Gastroesophageal sphincter (tissue), 4 donors: ENCODE measurements at regions not wholly inside any gene's neighbourhood (a gene's known extent, or its start where the extent isn't known, plus 50 kb on each side); places are given as distances from the start of the nearest gene placed in this dataset.

Experiments
- ATAC-seq: fragments of 150-250 bp; one replicate; pipeline ENCODE4 v1.9.1; 2016; ENCODE audit warnings: mild to moderate bottlenecking, moderate library complexity
- H3K27ac ChIP-seq, 4 donors: fragments of 200-600 bp; sonication (generic) in 3 of 4; 1 replicate in 3 of 4; 2 replicates in 1 of 4; pipeline ENCODE4 v1.5.1; 2016 to 2019
- H3K27me3 ChIP-seq: fragments of 200-600 bp; sonication (generic); one replicate; pipeline ENCODE4 v1.5.1; 2019
- H3K36me3 ChIP-seq, 2 donors: fragments of 200-600 bp; sonication (generic); one replicate each; pipeline ENCODE4 v1.5.1; 2019; ENCODE audit warnings: control low read depth in 1 of 2
- H3K4me1 ChIP-seq, 3 donors: fragments of 200-600 bp; sonication (generic); 1 replicate in 2 of 3; 2 replicates in 1 of 3; pipeline ENCODE4 v1.5.1; 2016 to 2019; ENCODE audit warnings: control low read depth in 2 of 3
- H3K4me3 ChIP-seq, 2 donors: fragments of 200-600 bp; sonication (generic); one replicate each; pipeline ENCODE4 v1.5.1; 2019; ENCODE audit warnings: mild to moderate bottlenecking in 1 of 2, moderate library complexity in 1 of 2
- H3K9me3 ChIP-seq, 3 donors: fragments of 200-600 bp; sonication (generic); one replicate each; pipeline ENCODE4 v1.5.1; 2017 to 2019; ENCODE audit warnings: control low read depth in 2 of 3
- CTCF ChIP-seq, 4 experiments: fragments of 200-600 bp in 2 of 4; fragments of 450-650 bp in 2 of 4; sonication (generic) in 1 of 4; IDR thresholded peaks; one replicate each; pipeline ENCODE4 v1.5.1; 2017 to 2019; ENCODE audit warnings: antibody characterized with exemption in 4 of 4, mild to moderate bottlenecking in 2 of 4, moderate library complexity in 2 of 4
- EP300 ChIP-seq: sonication (generic); formaldehyde crosslinking; IDR thresholded peaks from one replicate; pipeline ENCODE4 v1.6.1; 2017; ENCODE audit warnings: antibody characterized with exemption, mild to moderate bottlenecking
- POLR2A ChIP-seq, 2 donors: fragments of 450-650 bp; IDR thresholded peaks; one replicate each; pipeline ENCODE4 v1.6.1; 2017; ENCODE audit warnings: antibody characterized with exemption in 2 of 2, mild to moderate bottlenecking in 2 of 2, moderate library complexity in 1 of 2
- POLR2AphosphoS5 ChIP-seq: sonication (generic); formaldehyde crosslinking; IDR thresholded peaks from one replicate; pipeline ENCODE4 v1.6.1; 2017; ENCODE audit warnings: antibody characterized with exemption
- WGBS, 2 donors: methylation state at CpG; one replicate each; pipeline ENCODE4 v1.1.5; 2018; ENCODE audit warnings: low coverage in 1 of 2; 5-methylcytosine and 5-hydroxymethylcytosine counted together

- no peak for TF ChIP-seq EP300
- TF ChIP-seq POLR2A (IDR thresholded peaks at IDR 0.05): no peak
- no peak for TF ChIP-seq CTCF (IDR thresholded peaks at IDR 0.05)
- TF ChIP-seq POLR2AphosphoS5: no peak
- ATAC-seq: no peak
- Histone ChIP-seq H3K4me1 (peaks cover 0 to 18% (median 0%) of the 10 kb centered on the region in 3 donors), H3K36me3 (no peaks in the 10 kb centered on the region), H3K9me3 (no peaks in the 10 kb centered on the region), H3K27me3 (no peaks in the 10 kb centered on the region), H3K27ac (peak overlapping the region in 1 of 4 donors; percentile 68), H3K4me3 (no peak overlapping the region)
- 92 to 94% methylated on average over 3 to 5 of the region's 5 CpGs for WGBS, 2 donors
Observed at GRCh38 chr7:46738796-46739195, 817.7 kb upstream of the IGFBP3 start.

- Histone ChIP-seq H3K27me3 (no peaks in the 10 kb centered on the region), H3K27ac (no peak overlapping the region), H3K9me3 (no peaks in the 10 kb centered on the region), H3K4me3 (no peak overlapping the region), H3K36me3 (no peaks in the 10 kb centered on the region), H3K4me1 (peaks cover 0 to 18% (median 0%) of the 10 kb centered on the region in 3 donors)
- ATAC-seq: no peak
- WGBS, 2 donors: 87 to 94% methylated on average over 5 of the region's 5 CpGs
- TF ChIP-seq EP300: no peak
- no peak for TF ChIP-seq POLR2AphosphoS5
- no peak for TF ChIP-seq CTCF (IDR thresholded peaks at IDR 0.05)
- no peak for TF ChIP-seq POLR2A (IDR thresholded peaks at IDR 0.05)
Observed at GRCh38 chr7:46738165-46738564, 817.1 kb upstream of the IGFBP3 start.

GRCh38 chr7:46725838-46726237 lies 804.8 kb upstream of the IGFBP3 start:
- Histone ChIP-seq H3K9me3 (peaks cover 0 to 14% (median 0%) of the 10 kb centered on the region in 3 donors), H3K36me3 (no peaks in the 10 kb centered on the region), H3K27ac (no peak overlapping the region), H3K4me3 (no peak overlapping the region), H3K4me1 (no peaks in the 10 kb centered on the region), H3K27me3 (no peaks in the 10 kb centered on the region)
- TF ChIP-seq EP300 (no peak), POLR2AphosphoS5 (no peak)
- no peak for ATAC-seq

- TF ChIP-seq POLR2AphosphoS5 (no peak), CTCF (IDR thresholded peaks at IDR 0.05) (no peak), POLR2A (IDR thresholded peaks at IDR 0.05) (no peak), EP300 (no peak)
- Histone ChIP-seq H3K36me3 (no peaks in the 10 kb centered on the region), H3K4me3 (no peak overlapping the region), H3K27me3 (no peaks in the 10 kb centered on the region), H3K4me1 (no peaks in the 10 kb centered on the region), H3K9me3 (peaks cover 0 to 14% (median 0%) of the 10 kb centered on the region in 3 donors), H3K27ac (no peak overlapping the region)
- ATAC-seq: no peak
- 78 to 83% methylated on average over 2 of the region's 2 CpGs for WGBS, 2 donors
Observed at GRCh38 chr7:46725136-46725535, 804.1 kb upstream of the IGFBP3 start.

GRCh38 chr7:46723742-46724141 lies 802.7 kb upstream of the IGFBP3 start:
- no peak overlapping the region for H3K27ac ChIP-seq
- H3K4me3 ChIP-seq: no peak overlapping the region
- TF ChIP-seq CTCF (IDR thresholded peaks at IDR 0.05) (no peak), EP300 (no peak), POLR2A (IDR thresholded peaks at IDR 0.05) (no peak), POLR2AphosphoS5 (no peak)
- WGBS, 2 donors: 86 to 93% methylated on average over 2 of the region's 4 CpGs
- ATAC-seq: no peak
- peaks cover 0 to 14% (median 0%) of the 10 kb centered on the region in 3 donors for H3K9me3 ChIP-seq
- no peaks in the 10 kb centered on the region for H3K36me3 ChIP-seq
- H3K27me3 ChIP-seq: no peaks in the 10 kb centered on the region
- H3K4me1 ChIP-seq: peaks cover 0 to 4% (median 0%) of the 10 kb centered on the region in 3 donors
